ENCODE measurements at regions not wholly inside any gene's neighbourhood (a gene's known extent, or its start where the extent isn't known, plus 50 kb on each side); places are given as distances from the start of the nearest gene placed in this dataset.

DNA sequence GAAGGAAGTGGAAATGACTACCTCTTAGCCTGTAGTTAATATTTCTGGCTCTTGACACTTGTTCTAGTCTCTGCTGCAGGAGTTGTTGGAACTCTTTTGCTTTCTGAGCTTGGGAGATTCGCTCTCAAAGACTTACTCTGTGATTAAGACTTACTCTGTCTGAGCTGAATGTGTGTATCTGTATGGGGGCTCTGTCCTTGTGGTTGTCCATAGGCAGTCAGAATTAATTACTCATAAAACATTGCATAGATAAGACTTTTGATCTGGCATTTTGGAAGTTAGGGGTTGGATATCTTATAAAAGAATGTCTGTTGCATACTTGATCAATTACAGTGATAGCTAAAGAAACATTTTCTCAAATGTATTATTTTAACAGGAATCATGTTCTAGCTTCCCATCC is 199.2 kb upstream of the KIAA1217 start:
- TF ChIP-seq, protein P1, sequence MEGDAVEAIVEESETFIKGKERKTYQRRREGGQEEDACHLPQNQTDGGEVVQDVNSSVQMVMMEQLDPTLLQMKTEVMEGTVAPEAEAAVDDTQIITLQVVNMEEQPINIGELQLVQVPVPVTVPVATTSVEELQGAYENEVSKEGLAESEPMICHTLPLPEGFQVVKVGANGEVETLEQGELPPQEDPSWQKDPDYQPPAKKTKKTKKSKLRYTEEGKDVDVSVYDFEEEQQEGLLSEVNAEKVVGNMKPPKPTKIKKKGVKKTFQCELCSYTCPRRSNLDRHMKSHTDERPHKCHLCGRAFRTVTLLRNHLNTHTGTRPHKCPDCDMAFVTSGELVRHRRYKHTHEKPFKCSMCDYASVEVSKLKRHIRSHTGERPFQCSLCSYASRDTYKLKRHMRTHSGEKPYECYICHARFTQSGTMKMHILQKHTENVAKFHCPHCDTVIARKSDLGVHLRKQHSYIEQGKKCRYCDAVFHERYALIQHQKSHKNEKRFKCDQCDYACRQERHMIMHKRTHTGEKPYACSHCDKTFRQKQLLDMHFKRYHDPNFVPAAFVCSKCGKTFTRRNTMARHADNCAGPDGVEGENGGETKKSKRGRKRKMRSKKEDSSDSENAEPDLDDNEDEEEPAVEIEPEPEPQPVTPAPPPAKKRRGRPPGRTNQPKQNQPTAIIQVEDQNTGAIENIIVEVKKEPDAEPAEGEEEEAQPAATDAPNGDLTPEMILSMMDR (IDR thresholded peaks at IDR 0.05; ENCODE audit: extremely low read depth in 1 of 2, insufficient read depth in 1 of 2, low read depth in 1 of 2, low read length in 2 of 2): no peak
- TF ChIP-seq POLR2A (IDR thresholded peaks at IDR 0.05; ENCODE audit: low read depth, low read length) (no peak), MYC (IDR thresholded peaks at IDR 0.05; ENCODE audit: low read depth, low read length) (no peak), EZH2 (IDR thresholded peaks at IDR 0.05; ENCODE audit: borderline replicate concordance, low read depth, low read length, severe bottlenecking) (no peak), JUN (IDR thresholded peaks at IDR 0.05; ENCODE audit: borderline replicate concordance, insufficient read depth, insufficient read length, low read depth) (no peak), FOS (IDR thresholded peaks at IDR 0.05; ENCODE audit: borderline replicate concordance, insufficient read depth, low read length) (no peak), GATA2 (IDR thresholded peaks at IDR 0.05; ENCODE audit: insufficient read depth, insufficient read length, low read depth, low read length) (no peak), POLR2AphosphoS5 (IDR thresholded peaks at IDR 0.05; ENCODE audit: insufficient read depth, low read depth, low read length) (no peak)
- TF ChIP-seq, protein P2, sequence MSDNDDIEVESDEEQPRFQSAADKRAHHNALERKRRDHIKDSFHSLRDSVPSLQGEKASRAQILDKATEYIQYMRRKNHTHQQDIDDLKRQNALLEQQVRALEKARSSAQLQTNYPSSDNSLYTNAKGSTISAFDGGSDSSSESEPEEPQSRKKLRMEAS (IDR thresholded peaks at IDR 0.05; ENCODE audit: insufficient read depth, insufficient read length): no peak
